Uterus (tissue), 2 donors: ENCODE measurements at regions not wholly inside any gene's neighbourhood (a gene's known extent, or its start where the extent isn't known, plus 50 kb on each side); places are given as distances from the start of the nearest gene placed in this dataset.

Experiments used
- CTCF ChIP-seq, 4 experiments: fragments of 200-600 bp in 2 of 4; fragments of 450-650 bp in 2 of 4; sonication (generic) in 2 of 4; IDR thresholded peaks; one replicate each; pipeline ENCODE4 v1.5.1; 2016 to 2019; ENCODE audit warnings: antibody characterized with exemption in 4 of 4, mild to moderate bottlenecking in 2 of 4, moderate library complexity in 1 of 4
- POLR2A ChIP-seq, 2 donors: fragments of 450-650 bp; IDR thresholded peaks; one replicate each; pipeline ENCODE4 v1.6.1; 2016; ENCODE audit warnings: antibody characterized with exemption in 2 of 2, mild to moderate bottlenecking in 1 of 2, moderate library complexity in 1 of 2

- TF ChIP-seq CTCF (IDR thresholded peaks at IDR 0.05) (no peak), POLR2A (IDR thresholded peaks at IDR 0.05) (no peak)
Measured at GRCh38 chr3:177929310-177929709, 606.9 kb upstream of the KCNMB2 start.
